ENCODE measurements at regions not wholly inside any gene's neighbourhood (a gene's known extent, or its start where the extent isn't known, plus 50 kb on each side); places are given as distances from the start of the nearest gene placed in this dataset.
A peak's percentile ranks its signal among the peaks of the same experiment; 100 is the strongest.

GRCh38 chr6:44620922-44621321, 233.4 kb downstream of the CDC5L start:
- Histone ChIP-seq H2AFZ (no peak overlapping the region), H3K36me3 (ENCODE audit: low read depth) (no peaks in the 10 kb centered on the region), H4K20me1 (ENCODE audit: insufficient read depth) (no peaks in the 10 kb centered on the region), H3K79me2 (ENCODE audit: insufficient read depth) (no peaks in the 10 kb centered on the region), H3K9me3 (ENCODE audit: low read depth) (no peaks in the 10 kb centered on the region), H3F3A (ENCODE audit: insufficient read depth) (no peaks in the 10 kb centered on the region), H3K9me2 (ENCODE audit: insufficient read depth) (no peaks in the 10 kb centered on the region), H3K4me3 (no peak overlapping the region), H3K27me3 (replicated peaks; ENCODE audit: insufficient read depth) (no peaks in the 10 kb centered on the region; the same call in 1 of the 2 replicates), H3K9ac (no peak overlapping the region), H3K27ac (no peak overlapping the region), H3K4me2 (ENCODE audit: unreplicated experiment) (no peak overlapping the region), H3K4me1 (ENCODE audit: insufficient read depth) (no peaks in the 10 kb centered on the region)
- TF ChIP-seq EZH2 (IDR thresholded peaks at IDR 0.05; ENCODE audit: insufficient read depth, poor library complexity, severe bottlenecking), result no peak
- no peak for TF ChIP-seq EZH2phosphoT487 (IDR thresholded peaks at IDR 0.05; ENCODE audit: insufficient read depth, low read depth)
- in situ Hi-C loops (cut with MboI), result no loop called here
- WGBS, 2 experiments (ENCODE audit: low coverage in 1 of 2, low lambda C conversion rate in 2 of 2, missing lambda C conversion rate in 2 of 2), result 80 to 81% methylated on average over 4 of the region's 4 CpGs
- no peak for DNase-seq

GRCh38 chr6:44621846-44622245, 234.3 kb downstream of the CDC5L start:
- Histone ChIP-seq H3K4me3 (no peak overlapping the region), H4K20me1 (ENCODE audit: insufficient read depth) (no peaks in the 10 kb centered on the region), H3F3A (ENCODE audit: insufficient read depth) (no peaks in the 10 kb centered on the region), H3K36me3 (ENCODE audit: low read depth) (no peaks in the 10 kb centered on the region), H2AFZ (no peak overlapping the region), H3K4me2 (ENCODE audit: unreplicated experiment) (no peak overlapping the region), H3K79me2 (ENCODE audit: insufficient read depth) (no peaks in the 10 kb centered on the region), H3K9me2 (ENCODE audit: insufficient read depth) (no peaks in the 10 kb centered on the region), H3K27me3 (replicated peaks; ENCODE audit: insufficient read depth) (no peaks in the 10 kb centered on the region; the same call in 1 of the 2 replicates), H3K27ac (no peak overlapping the region), H3K9me3 (ENCODE audit: low read depth) (no peaks in the 10 kb centered on the region), H3K4me1 (ENCODE audit: insufficient read depth) (no peaks in the 10 kb centered on the region), H3K9ac (no peak overlapping the region)
- peak; percentile 10 for DNase-seq
- TF ChIP-seq EZH2 (IDR thresholded peaks at IDR 0.05; ENCODE audit: insufficient read depth, poor library complexity, severe bottlenecking) (no peak), EZH2phosphoT487 (IDR thresholded peaks at IDR 0.05; ENCODE audit: insufficient read depth, low read depth) (no peak)
- in situ Hi-C loops (cut with MboI), result no loop called here
- WGBS, 2 experiments (ENCODE audit: low coverage in 1 of 2, low lambda C conversion rate in 2 of 2, missing lambda C conversion rate in 2 of 2), result 44 to 50% methylated on average over 2 of the region's 2 CpGs

GRCh38 chr6:44622555-44622954, 235.0 kb downstream of the CDC5L start:
- H3K4me2 ChIP-seq (ENCODE audit: unreplicated experiment), result no peak overlapping the region
- no peak for DNase-seq
- 79 to 84% methylated on average over 8 of the region's 8 CpGs for WGBS, 2 experiments (ENCODE audit: low coverage in 1 of 2, low lambda C conversion rate in 2 of 2, missing lambda C conversion rate in 2 of 2)
- H3K27me3 ChIP-seq (replicated peaks; ENCODE audit: insufficient read depth), result no peaks in the 10 kb centered on the region; the same call in 1 of the 2 replicates
- no peak overlapping the region for H2AFZ ChIP-seq
- H3F3A ChIP-seq (ENCODE audit: insufficient read depth), result no peaks in the 10 kb centered on the region
- H3K27ac ChIP-seq, result no peak overlapping the region
- H3K4me1 ChIP-seq (ENCODE audit: insufficient read depth), result no peaks in the 10 kb centered on the region
- in situ Hi-C loops (cut with MboI), result no loop called here
- H3K9ac ChIP-seq, result no peak overlapping the region
- no peak overlapping the region for H3K4me3 ChIP-seq
- no peaks in the 10 kb centered on the region for H3K79me2 ChIP-seq (ENCODE audit: insufficient read depth)
- no peaks in the 10 kb centered on the region for H3K9me2 ChIP-seq (ENCODE audit: insufficient read depth)
- H3K9me3 ChIP-seq (ENCODE audit: low read depth), result no peaks in the 10 kb centered on the region
- no peaks in the 10 kb centered on the region for H4K20me1 ChIP-seq (ENCODE audit: insufficient read depth)
- H3K36me3 ChIP-seq (ENCODE audit: low read depth), result no peaks in the 10 kb centered on the region
- TF ChIP-seq EZH2 (IDR thresholded peaks at IDR 0.05; ENCODE audit: insufficient read depth, poor library complexity, severe bottlenecking), result no peak
- no peak for TF ChIP-seq EZH2phosphoT487 (IDR thresholded peaks at IDR 0.05; ENCODE audit: insufficient read depth, low read depth)

- in situ Hi-C loops (cut with MboI), result no loop called here
- no peaks in the 10 kb centered on the region for H3F3A ChIP-seq (ENCODE audit: insufficient read depth)
- no peak overlapping the region for H3K4me3 ChIP-seq
- no peaks in the 10 kb centered on the region for H4K20me1 ChIP-seq (ENCODE audit: insufficient read depth)
- H3K4me1 ChIP-seq (ENCODE audit: insufficient read depth), result no peaks in the 10 kb centered on the region
- H3K79me2 ChIP-seq (ENCODE audit: insufficient read depth), result no peaks in the 10 kb centered on the region
- H2AFZ ChIP-seq, result no peak overlapping the region
- H3K9ac ChIP-seq, result no peak overlapping the region
- 80 to 82% methylated on average over 2 of the region's 2 CpGs for WGBS, 2 experiments (ENCODE audit: low coverage in 1 of 2, low lambda C conversion rate in 2 of 2, missing lambda C conversion rate in 2 of 2)
- H3K9me2 ChIP-seq (ENCODE audit: insufficient read depth), result no peaks in the 10 kb centered on the region
- H3K27me3 ChIP-seq (replicated peaks; ENCODE audit: insufficient read depth), result no peaks in the 10 kb centered on the region; the same call in 1 of the 2 replicates
- TF ChIP-seq EZH2 (IDR thresholded peaks at IDR 0.05; ENCODE audit: insufficient read depth, poor library complexity, severe bottlenecking) (no peak), EZH2phosphoT487 (IDR thresholded peaks at IDR 0.05; ENCODE audit: insufficient read depth, low read depth) (no peak)
- no peak overlapping the region for H3K4me2 ChIP-seq (ENCODE audit: unreplicated experiment)
- DNase-seq, result no peak
- no peaks in the 10 kb centered on the region for H3K9me3 ChIP-seq (ENCODE audit: low read depth)
- no peaks in the 10 kb centered on the region for H3K36me3 ChIP-seq (ENCODE audit: low read depth)
- H3K27ac ChIP-seq, result no peak overlapping the region
Observed at GRCh38 chr6:44622956-44623355, 235.4 kb downstream of the CDC5L start.

- no peak overlapping the region for H3K9ac ChIP-seq
- H2AFZ ChIP-seq, result no peak overlapping the region
- no peaks in the 10 kb centered on the region; the same call in 1 of the 2 replicates for H3K27me3 ChIP-seq (replicated peaks; ENCODE audit: insufficient read depth)
- TF ChIP-seq EZH2 (IDR thresholded peaks at IDR 0.05; ENCODE audit: insufficient read depth, poor library complexity, severe bottlenecking), result no peak
- TF ChIP-seq EZH2phosphoT487 (IDR thresholded peaks at IDR 0.05; ENCODE audit: insufficient read depth, low read depth), result no peak
- H3F3A ChIP-seq (ENCODE audit: insufficient read depth), result no peaks in the 10 kb centered on the region
- no peaks in the 10 kb centered on the region for H3K4me1 ChIP-seq (ENCODE audit: insufficient read depth)
- no peaks in the 10 kb centered on the region for H4K20me1 ChIP-seq (ENCODE audit: insufficient read depth)
- H3K27ac ChIP-seq, result no peak overlapping the region
- H3K36me3 ChIP-seq (ENCODE audit: low read depth), result no peaks in the 10 kb centered on the region
- H3K9me3 ChIP-seq (ENCODE audit: low read depth), result no peaks in the 10 kb centered on the region
- in situ Hi-C loops (cut with MboI), result no loop called here
- no peak for DNase-seq
- no peak overlapping the region for H3K4me2 ChIP-seq (ENCODE audit: unreplicated experiment)
- H3K4me3 ChIP-seq, result no peak overlapping the region
- H3K79me2 ChIP-seq (ENCODE audit: insufficient read depth), result no peaks in the 10 kb centered on the region
- WGBS, 2 experiments (ENCODE audit: low coverage in 1 of 2, low lambda C conversion rate in 2 of 2, missing lambda C conversion rate in 2 of 2), result 50 to 63% methylated on average over 4 to 5 of the region's 5 CpGs
- H3K9me2 ChIP-seq (ENCODE audit: insufficient read depth), result no peaks in the 10 kb centered on the region
Observed at GRCh38 chr6:44624226-44624625, 236.7 kb downstream of the CDC5L start.

Data from GM23248 (cell line).